ENCODE measurements at regions not wholly inside any gene's neighbourhood (a gene's known extent, or its start where the extent isn't known, plus 50 kb on each side); places are given as distances from the start of the nearest gene placed in this dataset.

GRCh38 chr7:17209101-17209500, 89.4 kb upstream of the AHR start:
- TF ChIP-seq, protein P1, sequence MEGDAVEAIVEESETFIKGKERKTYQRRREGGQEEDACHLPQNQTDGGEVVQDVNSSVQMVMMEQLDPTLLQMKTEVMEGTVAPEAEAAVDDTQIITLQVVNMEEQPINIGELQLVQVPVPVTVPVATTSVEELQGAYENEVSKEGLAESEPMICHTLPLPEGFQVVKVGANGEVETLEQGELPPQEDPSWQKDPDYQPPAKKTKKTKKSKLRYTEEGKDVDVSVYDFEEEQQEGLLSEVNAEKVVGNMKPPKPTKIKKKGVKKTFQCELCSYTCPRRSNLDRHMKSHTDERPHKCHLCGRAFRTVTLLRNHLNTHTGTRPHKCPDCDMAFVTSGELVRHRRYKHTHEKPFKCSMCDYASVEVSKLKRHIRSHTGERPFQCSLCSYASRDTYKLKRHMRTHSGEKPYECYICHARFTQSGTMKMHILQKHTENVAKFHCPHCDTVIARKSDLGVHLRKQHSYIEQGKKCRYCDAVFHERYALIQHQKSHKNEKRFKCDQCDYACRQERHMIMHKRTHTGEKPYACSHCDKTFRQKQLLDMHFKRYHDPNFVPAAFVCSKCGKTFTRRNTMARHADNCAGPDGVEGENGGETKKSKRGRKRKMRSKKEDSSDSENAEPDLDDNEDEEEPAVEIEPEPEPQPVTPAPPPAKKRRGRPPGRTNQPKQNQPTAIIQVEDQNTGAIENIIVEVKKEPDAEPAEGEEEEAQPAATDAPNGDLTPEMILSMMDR (IDR thresholded peaks at IDR 0.05; ENCODE audit: low read depth, low read length) = no peak
- no peak overlapping the region for H3K4me3 ChIP-seq (replicated peaks in 1 of 2; ENCODE audit: low read depth in 2 of 2, low read length in 2 of 2)
- no peak for DNase-seq (ENCODE audit: low read depth in 2 of 2)

DNA sequence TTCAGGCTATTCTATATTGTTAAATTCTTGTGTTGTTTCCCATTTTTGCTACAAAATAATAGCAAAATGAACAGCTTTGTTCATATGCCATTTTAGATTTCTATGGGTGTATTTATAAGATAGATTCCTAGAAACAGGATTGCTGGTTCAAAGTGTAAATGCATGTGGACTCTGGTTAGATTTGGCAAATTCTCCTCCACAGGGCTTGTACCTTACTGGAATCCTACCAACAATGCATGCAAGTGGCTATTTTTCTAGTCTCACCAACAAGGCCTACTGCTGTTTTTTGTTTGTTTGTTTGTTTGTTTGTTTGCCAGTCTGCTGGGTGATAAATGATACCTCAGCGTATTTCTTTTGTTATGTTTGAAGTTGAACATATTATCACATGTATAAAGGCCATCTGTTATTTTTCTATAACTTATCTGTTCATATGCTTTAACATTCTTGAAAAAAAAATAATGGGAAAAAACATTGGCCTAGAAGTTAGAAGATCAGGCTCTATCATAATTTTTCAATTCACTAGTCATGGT, 87.1 kb upstream of the AHR start:
- DNase-seq (ENCODE audit: low read depth in 2 of 2) = no peak
- H3K4me3 ChIP-seq (replicated peaks in 1 of 2; ENCODE audit: low read depth in 2 of 2, low read length in 2 of 2) = no peak overlapping the region
- TF ChIP-seq, protein P1 (IDR thresholded peaks at IDR 0.05; ENCODE audit: low read depth, low read length) = no peak

DNA sequence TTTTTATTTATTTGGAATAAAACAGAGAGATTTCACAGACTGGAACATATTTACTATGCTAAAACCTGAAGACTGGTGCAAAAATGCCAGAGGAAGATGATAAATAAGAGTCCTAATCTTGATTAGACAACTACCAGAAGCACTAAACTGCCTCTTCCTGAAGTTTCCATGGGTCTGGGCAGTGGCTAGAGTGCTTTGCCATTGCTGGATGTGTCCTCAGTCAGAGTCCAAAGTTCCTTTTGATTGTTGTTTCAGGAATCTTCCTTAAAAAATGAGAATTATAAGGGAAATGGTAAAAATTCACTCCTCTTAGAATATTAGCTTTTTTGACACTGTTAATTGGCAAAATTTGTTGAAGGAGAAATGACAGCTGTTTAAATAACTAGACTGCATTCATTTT, 86.3 kb upstream of the AHR start:
- no peak for DNase-seq (ENCODE audit: low read depth in 2 of 2)
- no peak overlapping the region for H3K4me3 ChIP-seq (replicated peaks in 1 of 2; ENCODE audit: low read depth in 2 of 2, low read length in 2 of 2)
- TF ChIP-seq, protein P1 (IDR thresholded peaks at IDR 0.05; ENCODE audit: low read depth, low read length) = no peak

DNA sequence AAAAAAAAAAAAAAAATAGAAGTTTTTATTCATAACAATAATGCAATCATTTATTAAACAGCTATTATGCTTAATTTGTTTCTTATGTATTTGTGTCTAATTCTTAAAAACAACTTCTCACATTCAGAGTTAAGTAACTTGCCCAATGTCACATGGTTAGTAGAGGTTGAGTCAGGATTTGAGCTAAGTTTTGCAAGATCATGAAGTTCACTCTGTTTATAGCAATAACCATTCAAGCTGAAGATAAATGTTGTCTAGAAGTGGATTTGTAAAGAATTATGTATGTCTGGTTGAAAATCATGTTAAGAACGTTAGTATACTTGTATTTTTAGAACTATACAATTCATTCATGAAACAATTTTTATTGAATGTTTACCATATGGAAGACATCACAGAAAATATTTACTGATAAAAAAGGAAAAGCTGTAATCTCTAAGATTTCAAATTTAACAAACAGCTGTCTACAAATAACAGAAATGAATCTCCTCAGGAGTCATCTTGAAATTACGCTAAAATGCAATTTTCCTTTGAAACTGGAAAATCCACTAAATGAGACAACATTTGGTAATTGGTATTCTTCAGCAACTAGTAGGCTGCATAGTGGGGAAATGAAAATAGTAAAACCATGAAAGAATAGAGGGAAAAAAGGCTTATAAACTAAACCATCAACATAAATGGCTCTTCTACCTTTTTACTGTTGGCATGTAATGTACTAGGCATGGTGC, 70.5 kb upstream of the AHR start:
- TF ChIP-seq, protein P1 (IDR thresholded peaks at IDR 0.05; ENCODE audit: low read depth, low read length) = no peak
- no peak overlapping the region for H3K4me3 ChIP-seq (replicated peaks in 1 of 2; ENCODE audit: low read depth in 2 of 2, low read length in 2 of 2)
- peak; percentile 27 for DNase-seq (ENCODE audit: low read depth in 2 of 2)

- TF ChIP-seq, protein P1 (IDR thresholded peaks at IDR 0.05; ENCODE audit: low read depth, low read length) = no peak
- DNase-seq (ENCODE audit: low read depth in 2 of 2) = no peak
- H3K4me3 ChIP-seq (replicated peaks in 1 of 2; ENCODE audit: low read depth in 2 of 2, low read length in 2 of 2) = no peak overlapping the region
Measured at GRCh38 chr7:17229228-17229627, 69.2 kb upstream of the AHR start.

DNA sequence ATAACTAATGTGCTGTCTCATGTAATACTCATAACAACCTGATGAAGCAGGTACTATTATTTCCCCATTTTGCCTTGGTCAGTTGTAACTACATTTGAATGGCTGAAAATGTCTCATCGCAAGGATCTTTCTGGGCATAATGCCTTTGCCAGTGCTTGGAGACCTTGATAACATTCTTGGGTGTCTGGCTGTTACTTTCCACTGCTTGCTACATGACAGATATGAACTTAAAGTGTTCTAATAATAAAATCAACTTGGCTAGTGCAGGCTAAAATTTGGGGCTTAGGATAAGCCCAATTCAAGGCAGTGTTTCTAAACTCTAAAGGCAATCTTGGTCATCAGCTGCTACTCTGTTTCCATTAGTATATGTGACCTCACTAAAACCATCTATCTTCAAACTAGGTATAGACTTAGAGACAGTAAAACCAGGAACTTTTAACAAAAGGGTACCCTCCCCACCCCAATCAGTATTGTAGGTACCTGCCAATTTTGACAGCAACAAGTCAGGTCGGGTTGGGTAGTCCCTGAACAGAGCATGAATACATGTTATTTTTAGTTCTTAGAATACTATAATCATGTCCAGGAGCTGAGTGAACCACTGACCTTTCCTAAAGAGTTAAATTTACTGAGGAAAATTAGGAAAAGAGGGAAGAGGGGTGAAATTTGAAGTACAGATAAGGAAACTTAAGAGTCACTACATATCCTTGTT, 68.2 kb upstream of the AHR start:
- no peak overlapping the region for H3K4me3 ChIP-seq (replicated peaks in 1 of 2; ENCODE audit: low read depth in 2 of 2, low read length in 2 of 2)
- TF ChIP-seq, protein P1 (IDR thresholded peaks at IDR 0.05; ENCODE audit: low read depth, low read length) = no peak
- no peak for DNase-seq (ENCODE audit: low read depth in 2 of 2)

Measured in cardiac fibroblast (primary cell).